A673 (cell line): ENCODE measurements at regions not wholly inside any gene's neighbourhood (a gene's known extent, or its start where the extent isn't known, plus 50 kb on each side); places are given as distances from the start of the nearest gene placed in this dataset.

Experiments used
- EZH2 ChIP-seq: fragments of 200-600 bp; sonication (generic); IDR thresholded peaks from 2 replicates; pipeline ENCODE4 v1.6.1; 2017; ENCODE audit warnings: borderline replicate concordance, low read depth, mild to moderate bottlenecking, mixed read lengths, antibody characterized with exemption, low read length; ENCODE audit not compliant: poor library complexity, severe bottlenecking
- TF ChIP-seq, protein P1 (sequence below): fragments of 300-800, 200-600 bp; sonication (generic); conservative IDR thresholded peaks from 2 replicates; pipeline ENCODE4 v1.5.1; 2017; ENCODE audit warnings: low read depth, mild to moderate bottlenecking, antibody characterized with exemption, low read length, moderate library complexity, mixed read lengths

DNA sequence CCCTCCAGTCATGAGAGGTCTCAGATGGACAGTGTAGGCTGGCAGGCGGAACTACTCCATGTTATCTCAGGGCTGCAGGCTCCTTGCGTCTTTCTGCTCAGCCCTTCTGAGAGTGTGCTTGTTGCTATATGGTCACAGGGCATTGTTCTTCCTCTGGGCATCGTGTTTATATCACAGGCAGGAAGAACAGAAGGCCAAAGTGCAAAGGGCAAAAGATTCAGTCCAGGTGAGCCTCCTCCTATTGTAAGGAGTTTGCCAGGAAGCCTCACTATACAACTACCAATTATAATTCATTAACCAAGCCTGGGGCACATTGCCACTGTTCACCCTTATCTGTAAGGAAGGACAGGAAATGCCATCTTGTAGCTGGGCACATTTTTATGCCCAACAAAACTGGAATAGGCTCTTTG, 195.5 kb upstream of the KITLG start:
- TF ChIP-seq, protein P1, sequence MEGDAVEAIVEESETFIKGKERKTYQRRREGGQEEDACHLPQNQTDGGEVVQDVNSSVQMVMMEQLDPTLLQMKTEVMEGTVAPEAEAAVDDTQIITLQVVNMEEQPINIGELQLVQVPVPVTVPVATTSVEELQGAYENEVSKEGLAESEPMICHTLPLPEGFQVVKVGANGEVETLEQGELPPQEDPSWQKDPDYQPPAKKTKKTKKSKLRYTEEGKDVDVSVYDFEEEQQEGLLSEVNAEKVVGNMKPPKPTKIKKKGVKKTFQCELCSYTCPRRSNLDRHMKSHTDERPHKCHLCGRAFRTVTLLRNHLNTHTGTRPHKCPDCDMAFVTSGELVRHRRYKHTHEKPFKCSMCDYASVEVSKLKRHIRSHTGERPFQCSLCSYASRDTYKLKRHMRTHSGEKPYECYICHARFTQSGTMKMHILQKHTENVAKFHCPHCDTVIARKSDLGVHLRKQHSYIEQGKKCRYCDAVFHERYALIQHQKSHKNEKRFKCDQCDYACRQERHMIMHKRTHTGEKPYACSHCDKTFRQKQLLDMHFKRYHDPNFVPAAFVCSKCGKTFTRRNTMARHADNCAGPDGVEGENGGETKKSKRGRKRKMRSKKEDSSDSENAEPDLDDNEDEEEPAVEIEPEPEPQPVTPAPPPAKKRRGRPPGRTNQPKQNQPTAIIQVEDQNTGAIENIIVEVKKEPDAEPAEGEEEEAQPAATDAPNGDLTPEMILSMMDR, result no peak
- TF ChIP-seq EZH2, result no peak
